Stomach (tissue), 4 donors: ENCODE measurements at regions not wholly inside any gene's neighbourhood (a gene's known extent, or its start where the extent isn't known, plus 50 kb on each side); places are given as distances from the start of the nearest gene placed in this dataset.

Source experiments
- CTCF ChIP-seq, 7 experiments: fragments of 450-650 bp in 4 of 7; fragments of 200-600 bp in 3 of 7; sonication (generic) in 3 of 7; IDR thresholded peaks; one replicate each; pipeline ENCODE4 v1.5.1; 2016 to 2019; ENCODE audit warnings: antibody characterized with exemption in 7 of 7, control low read depth in 2 of 7, mild to moderate bottlenecking in 1 of 7
- EP300 ChIP-seq: sonication (generic); formaldehyde crosslinking; IDR thresholded peaks from one replicate; pipeline ENCODE4 v1.6.1; 2017; ENCODE audit warnings: antibody characterized with exemption
- POLR2AphosphoS5 ChIP-seq, 3 donors: sonication (generic); formaldehyde crosslinking; IDR thresholded peaks; one replicate each; pipeline ENCODE4 v1.6.1; 2016; ENCODE audit warnings: antibody characterized with exemption in 3 of 3

GRCh38 chr2:137900421-137901141, 63.7 kb upstream of the HNMT start:
- no peak for TF ChIP-seq CTCF (IDR thresholded peaks at IDR 0.05)
- TF ChIP-seq EP300: no peak
- no peak for TF ChIP-seq POLR2AphosphoS5 (IDR thresholded peaks at IDR 0.05)
